HEK293 (cell line): ENCODE measurements at regions not wholly inside any gene's neighbourhood (a gene's known extent, or its start where the extent isn't known, plus 50 kb on each side); places are given as distances from the start of the nearest gene placed in this dataset.

ENCODE experiments used
- CTCF ChIA-PET: fragments of 350-600 bp; formaldehyde crosslinking; extraction: SDS; loops from one replicate; lab custom pipeline; 2021; ENCODE audit warnings: antibody characterized with exemption; lab: Yijun Ruan, JAX
- POLR2A ChIA-PET: fragments of 300-600 bp; formaldehyde crosslinking; extraction: SDS; loops from one replicate; lab custom pipeline; 2020; ENCODE audit warnings: antibody characterized with exemption, inconsistent platforms; lab: Yijun Ruan, JAX
- H3K27ac ChIP-seq: fragments of 200-500 bp; sonication (Bioruptor generic); 2 replicates; pipeline ENCODE4 v1.5.1; 2014; ENCODE audit warnings: low read depth, low read length, control low read depth, inconsistent platforms; ENCODE audit errors: extremely low read depth
- H3K36me3 ChIP-seq, 2 experiments: fragments of 200-500 bp in 1 of 2; sonication (Bioruptor generic) in 1 of 2; 1 replicate in 1 of 2; 2 replicates in 1 of 2; pipeline ENCODE4 v1.5.1; 2014 to 2017; ENCODE audit warnings: inconsistent platforms in 2 of 2, low read length in 2 of 2; ENCODE audit not compliant: control insufficient read depth in 2 of 2, insufficient read depth in 1 of 2
- H3K4me1 ChIP-seq: fragments of 200-500 bp; sonication (Bioruptor generic); 2 replicates; pipeline ENCODE4 v1.5.1; 2014; ENCODE audit warnings: mild to moderate bottlenecking, low read length, inconsistent platforms; ENCODE audit not compliant: control insufficient read depth, insufficient read depth
- H3K4me3 ChIP-seq: 2 replicates; pipeline ENCODE4 v1.5.1; 2011; ENCODE audit warnings: low read depth, mild to moderate bottlenecking, control low read depth, low read length, moderate library complexity
- H3K9me3 ChIP-seq: fragments of 200-500 bp; sonication (Bioruptor generic); 2 replicates; pipeline ENCODE4 v1.5.1; 2014; ENCODE audit warnings: low read depth, low read length, inconsistent platforms; ENCODE audit not compliant: control insufficient read depth, insufficient read depth
- BCL11B ChIP-seq: fragments of 450-650 bp; formaldehyde crosslinking; IDR thresholded peaks from 2 replicates; pipeline ENCODE4 v1.5.1; 2016; ENCODE audit warnings: low read depth, missing biosample characterization, missing genetic modification characterization
- GLI4 ChIP-seq: fragments of 450-650 bp; formaldehyde crosslinking; IDR thresholded peaks from 2 replicates; pipeline ENCODE4 v1.5.1; 2016; ENCODE audit warnings: missing biosample characterization, missing genetic modification characterization
- HOXA7 ChIP-seq: sonication (generic); formaldehyde crosslinking; IDR thresholded peaks from 2 replicates; pipeline ENCODE4 v1.8.1; 2022; ENCODE audit warnings: missing genetic modification reagents, borderline replicate concordance
- OVOL3 ChIP-seq: fragments of 450-650 bp; formaldehyde crosslinking; IDR thresholded peaks from 2 replicates; pipeline ENCODE4 v1.5.1; 2016; ENCODE audit warnings: missing biosample characterization, missing genetic modification characterization
- ZBTB49 ChIP-seq: fragments of 450-650 bp; formaldehyde crosslinking; IDR thresholded peaks from 2 replicates; pipeline ENCODE4 v1.5.1; 2016; ENCODE audit warnings: missing biosample characterization, missing genetic modification characterization, low read depth
- ZFP3 ChIP-seq: fragments of 450-650 bp; formaldehyde crosslinking; IDR thresholded peaks from 2 replicates; pipeline ENCODE4 v1.5.1; 2016; ENCODE audit warnings: low read depth, missing biosample characterization, missing genetic modification characterization
- ZNF18 ChIP-seq: fragments of 450-650 bp; formaldehyde crosslinking; IDR thresholded peaks from 2 replicates; pipeline ENCODE4 v1.5.1; 2016; ENCODE audit warnings: missing biosample characterization, missing genetic modification characterization
- ZNF19 ChIP-seq: fragments of 450-650 bp; formaldehyde crosslinking; IDR thresholded peaks from 2 replicates; pipeline ENCODE4; 2016; ENCODE audit warnings: missing biosample characterization, missing genetic modification characterization, low read depth
- ZNF24 ChIP-seq: fragments of 450-650 bp; formaldehyde crosslinking; IDR thresholded peaks from 2 replicates; pipeline ENCODE4 v1.5.1; 2016; ENCODE audit warnings: missing biosample characterization, missing genetic modification characterization
- ZNF639 ChIP-seq: fragments of 450-650 bp; formaldehyde crosslinking; IDR thresholded peaks from 2 replicates; pipeline ENCODE4 v1.5.1; 2016; ENCODE audit warnings: missing biosample characterization, missing genetic modification characterization
- ZNF660 ChIP-seq: fragments of 450-650 bp; IDR thresholded peaks from 2 replicates; pipeline ENCODE4 v1.5.1; 2018; ENCODE audit warnings: missing biosample characterization, mild to moderate bottlenecking, missing genetic modification characterization
- ZNF670 ChIP-seq: fragments of 450-650 bp; formaldehyde crosslinking; IDR thresholded peaks from 2 replicates; pipeline ENCODE4 v1.5.1; 2016; ENCODE audit warnings: missing biosample characterization, missing genetic modification characterization, low read depth
- ZNF747 ChIP-seq: fragments of 450-650 bp; formaldehyde crosslinking; IDR thresholded peaks from 2 replicates; pipeline ENCODE4 v1.5.1; 2016; ENCODE audit warnings: missing biosample characterization, missing genetic modification characterization
- ZNF76 ChIP-seq: fragments of 450-650 bp; formaldehyde crosslinking; IDR thresholded peaks from 2 replicates; pipeline ENCODE4; 2016; ENCODE audit warnings: low read depth, missing biosample characterization, missing genetic modification characterization, borderline replicate concordance
- ZNF777 ChIP-seq: fragments of 450-650 bp; formaldehyde crosslinking; IDR thresholded peaks from 2 replicates; pipeline ENCODE4 v1.5.1; 2017; ENCODE audit warnings: missing biosample characterization, missing genetic modification characterization, borderline replicate concordance
- ZNF792 ChIP-seq: fragments of 450-650 bp; formaldehyde crosslinking; IDR thresholded peaks from 2 replicates; pipeline ENCODE4 v1.5.1; 2016; ENCODE audit warnings: missing biosample characterization, missing genetic modification characterization
- TF ChIP-seq, protein P1 (sequence below): fragments of 450-650 bp; formaldehyde crosslinking; IDR thresholded peaks from 2 replicates; pipeline ENCODE4 v1.5.1; 2016; ENCODE audit warnings: missing biosample characterization, missing genetic modification characterization
- TF ChIP-seq, protein P2 (sequence below): fragments of 450-650 bp; formaldehyde crosslinking; optimal IDR thresholded peaks from 2 replicates; pipeline ENCODE3; 2016; ENCODE audit warnings: missing biosample characterization, mild to moderate bottlenecking, missing genetic modification characterization
- TF ChIP-seq, protein P3 (sequence below): fragments of 450-650 bp; formaldehyde crosslinking; IDR thresholded peaks from 2 replicates; pipeline ENCODE4 v1.5.1; 2017; ENCODE audit warnings: missing biosample characterization, missing genetic modification characterization

DNA sequence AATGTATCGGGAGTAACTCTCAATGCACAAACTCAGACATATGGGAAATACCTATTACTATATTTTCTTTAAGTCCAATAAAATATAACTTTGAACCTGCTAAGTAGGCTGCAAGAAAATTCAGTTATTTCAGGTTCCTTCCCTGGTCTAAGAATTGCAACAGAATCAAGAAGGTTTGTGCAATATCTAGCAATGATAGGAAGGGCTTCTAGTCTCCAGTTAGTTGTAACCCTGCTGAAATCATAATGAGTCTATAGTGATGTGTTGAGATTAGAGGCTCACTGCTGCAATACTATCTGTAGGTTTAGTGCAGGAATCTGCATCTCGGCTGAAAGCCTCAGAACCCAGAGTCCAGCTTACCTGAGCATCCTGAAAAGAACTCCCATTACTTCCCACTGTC, 110.5 kb downstream of the PMP22 start:
- ChIA-PET POLR2A (no interaction called here), CTCF (interaction anchor here (0.7 to 1.0 kb wide), 2 partner anchors 268 to 275 kb away, joined by 3 to 4 read pairs; no protein-coding TSS in a partner anchor)
- Histone ChIP-seq H3K4me3 (no peak overlapping the region), H3K36me3 (no peaks in the 10 kb centered on the region), H3K27ac (no peak overlapping the region), H3K4me1 (no peaks in the 10 kb centered on the region), H3K9me3 (no peaks in the 10 kb centered on the region)
- TF ChIP-seq ZNF19 (tag by site-specific recombination) (no peak), OVOL3 (tag by site-specific recombination) (no peak), ZNF747 (tag by site-specific recombination) (no peak), ZNF660 (tag by site-specific recombination) (no peak), ZNF76 (no peak), ZNF777 (tag by site-specific recombination) (no peak), ZFP3 (tag by site-specific recombination) (no peak), BCL11B (tag by site-specific recombination) (no peak), ZNF24 (tag by site-specific recombination) (no peak), ZBTB49 (tag by site-specific recombination) (no peak), ZNF18 (tag by site-specific recombination) (no peak), GLI4 (tag by site-specific recombination) (no peak)
- TF ChIP-seq, protein P1, sequence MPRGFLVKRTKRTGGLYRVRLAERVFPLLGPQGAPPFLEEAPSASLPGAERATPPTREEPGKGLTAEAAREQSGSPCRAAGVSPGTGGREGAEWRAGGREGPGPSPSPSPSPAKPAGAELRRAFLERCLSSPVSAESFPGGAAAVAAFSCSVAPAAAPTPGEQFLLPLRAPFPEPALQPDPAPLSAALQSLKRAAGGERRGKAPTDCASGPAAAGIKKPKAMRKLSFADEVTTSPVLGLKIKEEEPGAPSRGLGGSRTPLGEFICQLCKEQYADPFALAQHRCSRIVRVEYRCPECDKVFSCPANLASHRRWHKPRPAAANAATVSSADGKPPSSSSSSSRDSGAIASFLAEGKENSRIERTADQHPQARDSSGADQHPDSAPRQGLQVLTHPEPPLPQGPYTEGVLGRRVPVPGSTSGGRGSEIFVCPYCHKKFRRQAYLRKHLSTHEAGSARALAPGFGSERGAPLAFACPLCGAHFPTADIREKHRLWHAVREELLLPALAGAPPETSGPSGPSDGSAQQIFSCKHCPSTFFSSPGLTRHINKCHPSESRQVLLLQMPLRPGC, result no peak
- TF ChIP-seq, protein P2, sequence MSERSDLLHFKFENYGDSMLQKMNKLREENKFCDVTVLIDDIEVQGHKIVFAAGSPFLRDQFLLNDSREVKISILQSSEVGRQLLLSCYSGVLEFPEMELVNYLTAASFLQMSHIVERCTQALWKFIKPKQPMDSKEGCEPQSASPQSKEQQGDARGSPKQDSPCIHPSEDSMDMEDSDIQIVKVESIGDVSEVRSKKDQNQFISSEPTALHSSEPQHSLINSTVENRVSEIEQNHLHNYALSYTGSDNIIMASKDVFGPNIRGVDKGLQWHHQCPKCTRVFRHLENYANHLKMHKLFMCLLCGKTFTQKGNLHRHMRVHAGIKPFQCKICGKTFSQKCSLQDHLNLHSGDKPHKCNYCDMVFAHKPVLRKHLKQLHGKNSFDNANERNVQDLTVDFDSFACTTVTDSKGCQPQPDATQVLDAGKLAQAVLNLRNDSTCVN (tag by site-specific recombination), result no peak

GRCh38 chr17:15145621-15146020, 119.5 kb downstream of the PMP22 start:
- Histone ChIP-seq H3K9me3 (no peaks in the 10 kb centered on the region), H3K4me3 (no peak overlapping the region), H3K27ac (no peak overlapping the region), H3K4me1 (no peaks in the 10 kb centered on the region), H3K36me3 (no peaks in the 10 kb centered on the region)
- ChIA-PET CTCF (interaction anchor here (0.8 kb wide), 1 partner anchor 11 kb away, joined by 5 read pairs; no protein-coding TSS in a partner anchor), POLR2A (no interaction called here)
- TF ChIP-seq ZNF639 (tag by site-specific recombination) (no peak), ZNF792 (tag by site-specific recombination) (no peak), HOXA7 (no peak), ZNF670 (no peak)
- TF ChIP-seq, protein P3, sequence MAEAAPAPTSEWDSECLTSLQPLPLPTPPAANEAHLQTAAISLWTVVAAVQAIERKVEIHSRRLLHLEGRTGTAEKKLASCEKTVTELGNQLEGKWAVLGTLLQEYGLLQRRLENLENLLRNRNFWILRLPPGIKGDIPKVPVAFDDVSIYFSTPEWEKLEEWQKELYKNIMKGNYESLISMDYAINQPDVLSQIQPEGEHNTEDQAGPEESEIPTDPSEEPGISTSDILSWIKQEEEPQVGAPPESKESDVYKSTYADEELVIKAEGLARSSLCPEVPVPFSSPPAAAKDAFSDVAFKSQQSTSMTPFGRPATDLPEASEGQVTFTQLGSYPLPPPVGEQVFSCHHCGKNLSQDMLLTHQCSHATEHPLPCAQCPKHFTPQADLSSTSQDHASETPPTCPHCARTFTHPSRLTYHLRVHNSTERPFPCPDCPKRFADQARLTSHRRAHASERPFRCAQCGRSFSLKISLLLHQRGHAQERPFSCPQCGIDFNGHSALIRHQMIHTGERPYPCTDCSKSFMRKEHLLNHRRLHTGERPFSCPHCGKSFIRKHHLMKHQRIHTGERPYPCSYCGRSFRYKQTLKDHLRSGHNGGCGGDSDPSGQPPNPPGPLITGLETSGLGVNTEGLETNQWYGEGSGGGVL (tag by site-specific recombination), result no peak
